Naive thymus-derived CD8-positive, alpha-beta T cell (primary cell): ENCODE measurements at regions not wholly inside any gene's neighbourhood (a gene's known extent, or its start where the extent isn't known, plus 50 kb on each side); places are given as distances from the start of the nearest gene placed in this dataset.

Experiments
- ATAC-seq, 2 donors: fragments of 150-1000 bp; cut with Tn5 transposase in 1 of 2; sonication (Bioruptor Pico), chemical (Tn5 transposase) in 1 of 2; 1 replicate in 1 of 2; 2 replicates in 1 of 2; pipeline ENCODE4 v1.10.0; 2021; ENCODE audit warnings: mild to moderate bottlenecking in 2 of 2, moderate library complexity in 2 of 2
- POLR2A ChIA-PET: fragments of 350-600 bp; sonication (Branson Sonifier 250); formaldehyde crosslinking; loops from one replicate; lab custom pipeline; 2021; ENCODE audit warnings: antibody characterized with exemption; lab: Charles Lee
- DNase-seq, 10 donors: peaks; one replicate each; pipeline versions ENCODE4 v3.0.0 to v3.0.0-alpha.2; 2020 to 2022
- H3K27ac Mint-ChIP-seq, 10 donors: one replicate each; pipeline ENCODE4 v1.8.0; 2020 to 2022; ENCODE audit warnings: mild to moderate bottlenecking in 10 of 10, mixed read lengths in 10 of 10, moderate library complexity in 4 of 10, inconsistent platforms in 1 of 10
- H3K27me3 Mint-ChIP-seq, 5 donors: one replicate each; pipeline ENCODE4 v1.8.0; 2021 to 2022; ENCODE audit warnings: mixed read lengths in 5 of 5
- H3K36me3 Mint-ChIP-seq, 3 donors: one replicate each; pipeline ENCODE4 v1.8.0; 2020 to 2022; ENCODE audit warnings: mixed read lengths in 3 of 3, mild to moderate bottlenecking in 2 of 3, inconsistent platforms in 1 of 3
- H3K4me1 Mint-ChIP-seq, 4 donors: one replicate each; pipeline ENCODE4 v1.8.0; 2021 to 2022; ENCODE audit warnings: mixed read lengths in 4 of 4
- H3K4me3 Mint-ChIP-seq, 10 donors: one replicate each; pipeline ENCODE4 v1.8.0; 2020 to 2022; ENCODE audit warnings: mild to moderate bottlenecking in 10 of 10, mixed read lengths in 10 of 10, moderate library complexity in 6 of 10, inconsistent platforms in 1 of 10
- H3K9me3 Mint-ChIP-seq, 9 donors: one replicate each; pipeline ENCODE4 v1.8.0; 2020 to 2022; ENCODE audit warnings: mixed read lengths in 9 of 9, mild to moderate bottlenecking in 3 of 9, inconsistent platforms in 1 of 9, moderate library complexity in 1 of 9

GRCh38 chr2:120446236-120447126, 100.5 kb downstream of the INHBB start:
- no peak overlapping the region for H3K4me3 Mint-ChIP-seq
- peaks cover 11 to 53% (median 30%) of the 10 kb centered on the region in 5 donors for H3K27me3 Mint-ChIP-seq
- no peaks in the 10 kb centered on the region for H3K36me3 Mint-ChIP-seq
- DNase-seq: no peak
- peaks cover 0 to 12% (median 7%) of the 10 kb centered on the region in 4 donors for H3K4me1 Mint-ChIP-seq
- no peak for ATAC-seq
- H3K9me3 Mint-ChIP-seq: no peaks in the 10 kb centered on the region
- no peak overlapping the region for H3K27ac Mint-ChIP-seq
- POLR2A ChIA-PET: no interaction called here

DNA sequence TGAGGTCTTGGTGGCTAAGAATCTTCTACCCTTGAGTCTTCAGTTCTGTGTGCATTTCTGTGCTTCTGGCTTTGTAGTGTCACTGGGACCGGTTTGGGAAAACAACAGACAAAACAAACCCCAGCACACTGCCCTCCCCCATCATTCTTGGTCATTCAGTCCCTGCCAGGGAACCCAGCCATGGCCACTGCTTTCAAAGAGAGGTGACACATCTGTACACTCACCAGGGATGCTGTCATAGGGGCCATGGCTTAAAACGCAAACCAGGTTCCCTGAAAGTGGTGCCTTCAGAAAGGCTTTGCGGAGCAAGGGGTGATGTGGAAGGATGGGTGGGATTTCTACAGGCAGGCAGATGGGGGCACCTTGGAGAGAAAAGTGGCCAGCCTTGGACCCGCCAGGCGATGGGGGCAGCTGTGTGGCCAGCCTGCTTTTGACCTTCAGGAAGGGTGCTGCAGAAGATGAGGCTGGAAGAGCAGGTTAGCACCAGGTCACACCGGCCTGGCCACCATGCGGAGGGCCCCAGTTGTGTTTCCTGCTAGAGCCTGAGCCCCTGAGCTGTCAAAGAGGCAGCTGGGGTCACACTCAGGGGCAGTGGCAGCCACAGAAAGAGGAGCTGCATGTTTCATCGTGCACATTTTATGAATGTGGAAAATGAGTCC, 101.3 kb downstream of the INHBB start:
- no peaks in the 10 kb centered on the region for H3K36me3 Mint-ChIP-seq
- POLR2A ChIA-PET: no interaction called here
- H3K27ac Mint-ChIP-seq: no peak overlapping the region
- no peaks in the 10 kb centered on the region for H3K9me3 Mint-ChIP-seq
- ATAC-seq: no peak
- H3K27me3 Mint-ChIP-seq: peaks cover 13 to 53% (median 29%) of the 10 kb centered on the region in 5 donors
- H3K4me3 Mint-ChIP-seq: no peak overlapping the region
- peaks cover 0 to 10% (median 4%) of the 10 kb centered on the region in 4 donors for H3K4me1 Mint-ChIP-seq
- DNase-seq: no peak

DNA sequence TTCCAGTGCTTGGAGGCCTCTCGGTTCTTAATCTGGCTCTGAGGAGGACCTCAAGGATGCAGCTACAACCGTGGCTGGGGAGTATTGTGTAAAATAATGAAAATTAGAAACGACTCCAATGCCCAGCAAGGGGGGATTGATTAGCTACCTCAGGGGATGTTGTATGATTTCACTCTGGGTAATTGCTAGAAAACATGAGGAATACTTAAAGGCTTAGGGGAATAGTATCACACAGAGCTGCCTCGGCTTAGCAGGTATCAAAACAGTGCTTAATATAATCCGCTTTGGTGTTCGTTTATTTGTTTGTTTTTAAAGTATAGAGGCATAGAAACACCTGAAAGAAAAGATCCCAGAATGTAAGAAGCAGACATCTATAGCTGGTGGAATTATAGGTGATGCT, 102.5 kb downstream of the INHBB start:
- Mint-ChIP-seq H3K4me1 (peaks cover 0 to 3% (median 1%) of the 10 kb centered on the region in 4 donors), H3K9me3 (no peaks in the 10 kb centered on the region), H3K27ac (no peak overlapping the region), H3K27me3 (peaks cover 10 to 44% (median 22%) of the 10 kb centered on the region in 5 donors), H3K4me3 (no peak overlapping the region), H3K36me3 (no peaks in the 10 kb centered on the region)
- DNase-seq (no peak), ATAC-seq (no peak)
- POLR2A ChIA-PET: no interaction called here

GRCh38 chr2:120448961-120449810, 103.2 kb downstream of the INHBB start:
- Mint-ChIP-seq H3K27ac (no peak overlapping the region), H3K4me1 (no peaks in the 10 kb centered on the region), H3K36me3 (no peaks in the 10 kb centered on the region), H3K4me3 (no peak overlapping the region), H3K9me3 (no peaks in the 10 kb centered on the region), H3K27me3 (peaks cover 6 to 36% (median 15%) of the 10 kb centered on the region in 5 donors)
- no peak for DNase-seq
- ATAC-seq: no peak
- POLR2A ChIA-PET: no interaction called here

DNA sequence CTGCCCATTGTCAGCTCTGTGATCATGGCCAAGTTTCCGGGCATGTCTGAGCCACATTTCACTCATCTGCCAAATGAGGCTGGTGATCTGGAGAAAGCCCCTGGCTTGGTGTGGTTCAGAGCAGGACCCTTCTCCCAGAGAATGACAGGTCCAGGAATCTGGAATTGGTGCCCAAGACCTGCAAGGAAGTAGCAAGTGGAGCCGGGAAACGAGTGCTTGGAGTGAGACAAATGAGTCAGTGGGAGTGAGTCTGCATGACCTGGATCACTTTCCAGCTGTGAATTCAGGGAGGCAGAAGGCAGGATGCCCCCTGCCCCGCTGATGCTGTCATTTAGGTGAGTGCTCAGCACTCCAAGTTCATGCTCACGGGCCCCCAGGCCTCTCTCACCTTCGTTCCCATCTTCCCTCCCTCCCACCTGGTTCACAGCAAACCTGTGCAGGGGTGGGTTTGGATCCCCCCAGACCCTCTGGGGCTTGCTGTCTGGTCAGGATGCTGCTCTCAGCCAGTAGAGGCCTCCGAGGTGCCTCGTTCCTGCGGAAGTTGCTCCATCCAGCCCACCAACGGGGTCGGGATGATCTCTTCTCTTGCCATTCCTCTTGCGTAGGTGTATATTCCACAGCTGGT, 104.4 kb downstream of the INHBB start:
- Mint-ChIP-seq H3K27ac (no peak overlapping the region), H3K4me3 (no peak overlapping the region), H3K27me3 (peaks cover 3 to 25% (median 12%) of the 10 kb centered on the region in 5 donors), H3K36me3 (no peaks in the 10 kb centered on the region), H3K4me1 (no peaks in the 10 kb centered on the region), H3K9me3 (peaks cover 0 to 2% (median 0%) of the 10 kb centered on the region in 9 donors)
- POLR2A ChIA-PET: no interaction called here
- DNase-seq (no peak), ATAC-seq (no peak)

DNA sequence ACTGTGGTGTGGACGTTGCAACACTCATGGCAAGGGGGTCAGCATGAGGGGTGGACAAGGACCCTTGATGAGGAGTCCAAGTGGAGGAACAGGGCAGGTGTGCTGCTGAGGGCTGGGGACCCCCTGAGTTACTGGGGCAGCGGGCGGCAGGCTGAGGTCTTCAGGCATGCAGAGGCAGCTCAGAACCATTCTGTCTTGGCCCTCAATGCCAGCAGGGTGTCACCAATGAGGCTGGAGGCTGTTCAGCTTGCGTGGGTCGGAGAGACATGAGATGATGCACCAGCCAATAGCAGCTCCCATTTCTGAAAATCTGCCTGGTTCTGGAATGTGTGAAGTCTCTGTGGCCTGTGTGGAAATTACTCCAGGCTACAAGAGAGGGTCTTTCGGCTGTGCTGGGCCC, 105.4 kb downstream of the INHBB start:
- H3K4me3 Mint-ChIP-seq: no peak overlapping the region
- no peaks in the 10 kb centered on the region for H3K36me3 Mint-ChIP-seq
- ATAC-seq (no peak), DNase-seq (no peak)
- POLR2A ChIA-PET: no interaction called here
- no peak overlapping the region for H3K27ac Mint-ChIP-seq
- peaks cover 3 to 20% (median 10%) of the 10 kb centered on the region in 5 donors for H3K27me3 Mint-ChIP-seq
- H3K9me3 Mint-ChIP-seq: peaks cover 0 to 5% (median 0%) of the 10 kb centered on the region in 9 donors
- no peaks in the 10 kb centered on the region for H3K4me1 Mint-ChIP-seq

GRCh38 chr2:120452131-120452530, 106.2 kb downstream of the INHBB start:
- peaks cover 3 to 18% (median 8%) of the 10 kb centered on the region in 5 donors for H3K27me3 Mint-ChIP-seq
- H3K4me1 Mint-ChIP-seq: no peaks in the 10 kb centered on the region
- H3K4me3 Mint-ChIP-seq: no peak overlapping the region
- no peak for DNase-seq
- no peak for ATAC-seq
- H3K9me3 Mint-ChIP-seq: peaks cover 0 to 13% (median 6%) of the 10 kb centered on the region in 9 donors
- POLR2A ChIA-PET: no interaction called here
- peaks cover 0 to 4% (median 0%) of the 10 kb centered on the region in 3 donors for H3K36me3 Mint-ChIP-seq
- no peak overlapping the region for H3K27ac Mint-ChIP-seq

GRCh38 chr2:120452945-120453634, 107.2 kb downstream of the INHBB start:
- H3K4me3 Mint-ChIP-seq: no peak overlapping the region
- no peak for DNase-seq
- ATAC-seq: no peak
- peaks cover 3 to 18% (median 8%) of the 10 kb centered on the region in 5 donors for H3K27me3 Mint-ChIP-seq
- H3K9me3 Mint-ChIP-seq: peaks cover 0 to 23% (median 12%) of the 10 kb centered on the region in 9 donors
- no peaks in the 10 kb centered on the region for H3K4me1 Mint-ChIP-seq
- POLR2A ChIA-PET: no interaction called here
- H3K27ac Mint-ChIP-seq: no peak overlapping the region
- peaks cover 0 to 8% (median 0%) of the 10 kb centered on the region in 3 donors for H3K36me3 Mint-ChIP-seq

DNA sequence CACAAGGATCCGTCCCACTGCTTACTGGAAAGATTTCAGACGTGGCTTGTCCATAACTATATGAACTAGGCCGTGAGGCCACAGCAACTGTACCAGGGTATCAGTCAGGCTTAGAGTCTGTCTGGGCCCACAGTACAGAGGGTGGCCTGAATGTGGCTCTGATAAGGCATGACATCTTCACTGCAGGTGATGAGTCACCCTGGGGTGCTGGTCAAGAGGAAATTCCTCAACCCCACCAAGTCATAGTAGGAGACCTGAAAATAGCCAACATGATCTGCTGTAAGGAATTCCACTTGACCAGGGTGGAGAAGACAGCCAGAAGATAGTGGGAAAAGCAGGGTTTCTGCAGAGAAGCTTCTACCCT, 107.7 kb downstream of the INHBB start:
- Mint-ChIP-seq H3K4me1 (no peaks in the 10 kb centered on the region), H3K27ac (no peak overlapping the region), H3K4me3 (no peak overlapping the region), H3K27me3 (peaks cover 3 to 18% (median 8%) of the 10 kb centered on the region in 5 donors), H3K9me3 (peaks cover 2 to 28% (median 14%) of the 10 kb centered on the region in 9 donors), H3K36me3 (peaks cover 0 to 9% (median 0%) of the 10 kb centered on the region in 3 donors)
- DNase-seq (no peak), ATAC-seq (no peak)
- POLR2A ChIA-PET: no interaction called here

- POLR2A ChIA-PET: no interaction called here
- ATAC-seq: no peak
- Mint-ChIP-seq H3K9me3 (peaks cover 6 to 38% (median 21%) of the 10 kb centered on the region in 9 donors), H3K27me3 (peaks cover 2 to 16% (median 8%) of the 10 kb centered on the region in 5 donors), H3K27ac (no peak overlapping the region), H3K4me1 (no peaks in the 10 kb centered on the region), H3K36me3 (peaks cover 0 to 18% (median 0%) of the 10 kb centered on the region in 3 donors), H3K4me3 (no peak overlapping the region)
- DNase-seq: no peak
Observed at GRCh38 chr2:120454654-120455385, 108.9 kb downstream of the INHBB start.

GRCh38 chr2:120455390-120455789, 109.5 kb downstream of the INHBB start:
- POLR2A ChIA-PET: no interaction called here
- no peak for DNase-seq
- Mint-ChIP-seq H3K36me3 (peaks cover 0 to 18% (median 0%) of the 10 kb centered on the region in 3 donors), H3K9me3 (peaks cover 6 to 39% (median 21%) of the 10 kb centered on the region in 9 donors), H3K27me3 (peaks cover 2 to 16% (median 8%) of the 10 kb centered on the region in 5 donors), H3K4me3 (no peak overlapping the region), H3K4me1 (no peaks in the 10 kb centered on the region), H3K27ac (no peak overlapping the region)
- ATAC-seq: no peak
